Activated naive CD8-positive, alpha-beta T cell treated with anti-CD3 and anti-CD28 coated beads, Interleukin-2, amount 10 ng/mL, durations not matched to agents 7 days and 5 days (primary cell): ENCODE measurements at regions not wholly inside any gene's neighbourhood (a gene's known extent, or its start where the extent isn't known, plus 50 kb on each side); places are given as distances from the start of the nearest gene placed in this dataset.
"Not testable (repeated sequence)": the region's sequence is repeated elsewhere in the genome, so short reads cannot be mapped to it uniquely, and the experiment has no call there.

Experiments used
- ATAC-seq: fragments of 150-1000 bp; cut with Tn5 transposase; one replicate; pipeline ENCODE4 v1.10.0; 2021; ENCODE audit warnings: low read depth, moderate library complexity
- POLR2A ChIA-PET: fragments of 350-600 bp; sonication (Branson Sonifier 250); formaldehyde crosslinking; loops from one replicate; lab custom pipeline; 2021; ENCODE audit warnings: antibody characterized with exemption; lab: Charles Lee
- DNase-seq: peaks from one replicate; pipeline ENCODE4 v3.0.0; 2021
- H3K27ac Mint-ChIP-seq: one replicate; pipeline ENCODE4 v1.8.0; 2022; ENCODE audit warnings: mild to moderate bottlenecking, mixed read lengths
- H3K27me3 Mint-ChIP-seq: one replicate; pipeline ENCODE4 v1.8.0; 2022; ENCODE audit warnings: mild to moderate bottlenecking, moderate library complexity, mixed read lengths
- H3K36me3 Mint-ChIP-seq: one replicate; pipeline ENCODE4 v1.8.0; 2021; ENCODE audit warnings: mild to moderate bottlenecking, mixed read lengths
- H3K4me1 Mint-ChIP-seq: one replicate; pipeline ENCODE4 v1.8.0; 2021; ENCODE audit warnings: mixed read lengths
- H3K4me3 Mint-ChIP-seq: one replicate; pipeline ENCODE4 v1.8.0; 2022; ENCODE audit warnings: mild to moderate bottlenecking, moderate library complexity, mixed read lengths
- H3K9me3 Mint-ChIP-seq: one replicate; pipeline ENCODE4 v1.8.0; 2021; ENCODE audit warnings: mixed read lengths

- POLR2A ChIA-PET, result no interaction called here
- H3K4me1 Mint-ChIP-seq, result no peaks in the 10 kb centered on the region
- no peak overlapping the region for H3K27ac Mint-ChIP-seq
- no peak overlapping the region for H3K4me3 Mint-ChIP-seq
- no peaks in the 10 kb centered on the region for H3K9me3 Mint-ChIP-seq
- no peak for DNase-seq
- ATAC-seq, result no peak
- no peaks in the 10 kb centered on the region for H3K36me3 Mint-ChIP-seq
- no peaks in the 10 kb centered on the region for H3K27me3 Mint-ChIP-seq
These were observed 1003.7 kb downstream of the EPHA7 start for GRCh38 chr6:92415656-92416055.

GRCh38 chr6:92408350-92408749, 1011.0 kb downstream of the EPHA7 start:
- Mint-ChIP-seq H3K27me3 (no peaks in the 10 kb centered on the region), H3K36me3 (no peaks in the 10 kb centered on the region), H3K4me1 (no peaks in the 10 kb centered on the region), H3K4me3 (no peak overlapping the region), H3K27ac (no peak overlapping the region), H3K9me3 (no peaks in the 10 kb centered on the region)
- ATAC-seq (no peak), DNase-seq (no peak)
- POLR2A ChIA-PET, result no interaction called here

- DNase-seq (no peak), ATAC-seq (no peak)
- Mint-ChIP-seq H3K9me3 (no peaks in the 10 kb centered on the region), H3K4me1 (no peaks in the 10 kb centered on the region), H3K36me3 (no peaks in the 10 kb centered on the region), H3K4me3 (no peak overlapping the region), H3K27me3 (no peaks in the 10 kb centered on the region), H3K27ac (no peak overlapping the region)
- POLR2A ChIA-PET, result no interaction called here
These were observed 1015.1 kb downstream of the EPHA7 start for GRCh38 chr6:92404281-92404680.

GRCh38 chr6:92399911-92400310, 1019.4 kb downstream of the EPHA7 start:
- Mint-ChIP-seq H3K4me3 (no peak overlapping the region), H3K36me3 (no peaks in the 10 kb centered on the region), H3K4me1 (no peaks in the 10 kb centered on the region), H3K27ac (no peak overlapping the region), H3K27me3 (no peaks in the 10 kb centered on the region), H3K9me3 (no peaks in the 10 kb centered on the region)
- no peak for DNase-seq
- POLR2A ChIA-PET, result no interaction called here
- no peak for ATAC-seq

- ATAC-seq, DNase-seq, H3K27ac Mint-ChIP-seq, H3K36me3 Mint-ChIP-seq, H3K27me3 Mint-ChIP-seq, H3K9me3 Mint-ChIP-seq, POLR2A ChIA-PET, H3K4me1 Mint-ChIP-seq, H3K4me3 Mint-ChIP-seq: not testable (repeated sequence)
These were observed 1030.7 kb downstream of the EPHA7 start for GRCh38 chr6:92388706-92389105.

- ATAC-seq (no peak), DNase-seq (no peak)
- no peak overlapping the region for H3K27ac Mint-ChIP-seq
- H3K27me3 Mint-ChIP-seq, result no peaks in the 10 kb centered on the region
- no peaks in the 10 kb centered on the region for H3K9me3 Mint-ChIP-seq
- POLR2A ChIA-PET, result no interaction called here
- H3K4me1 Mint-ChIP-seq, result no peaks in the 10 kb centered on the region
- no peaks in the 10 kb centered on the region for H3K36me3 Mint-ChIP-seq
- no peak overlapping the region for H3K4me3 Mint-ChIP-seq
These were observed 1038.4 kb downstream of the EPHA7 start for GRCh38 chr6:92380803-92381601.

GRCh38 chr6:92377137-92377536, 1042.2 kb downstream of the EPHA7 start:
- Mint-ChIP-seq H3K9me3 (no peaks in the 10 kb centered on the region), H3K27me3 (no peaks in the 10 kb centered on the region), H3K36me3 (no peaks in the 10 kb centered on the region), H3K27ac (no peak overlapping the region), H3K4me3 (no peak overlapping the region), H3K4me1 (no peaks in the 10 kb centered on the region)
- POLR2A ChIA-PET, result no interaction called here
- no peak for ATAC-seq
- no peak for DNase-seq

GRCh38 chr6:92376691-92377090, 1042.7 kb downstream of the EPHA7 start:
- no peaks in the 10 kb centered on the region for H3K27me3 Mint-ChIP-seq
- no peak overlapping the region for H3K27ac Mint-ChIP-seq
- no peaks in the 10 kb centered on the region for H3K36me3 Mint-ChIP-seq
- POLR2A ChIA-PET, result no interaction called here
- H3K4me1 Mint-ChIP-seq, result no peaks in the 10 kb centered on the region
- DNase-seq, result no peak
- H3K9me3 Mint-ChIP-seq, result no peaks in the 10 kb centered on the region
- ATAC-seq, result no peak
- no peak overlapping the region for H3K4me3 Mint-ChIP-seq

GRCh38 chr6:92371211-92372208, 1047.8 kb downstream of the EPHA7 start:
- POLR2A ChIA-PET, result no interaction called here
- no peaks in the 10 kb centered on the region for H3K9me3 Mint-ChIP-seq
- no peaks in the 10 kb centered on the region for H3K4me1 Mint-ChIP-seq
- no peaks in the 10 kb centered on the region for H3K36me3 Mint-ChIP-seq
- DNase-seq, result no peak
- no peak overlapping the region for H3K4me3 Mint-ChIP-seq
- ATAC-seq, result no peak
- no peaks in the 10 kb centered on the region for H3K27me3 Mint-ChIP-seq
- no peak overlapping the region for H3K27ac Mint-ChIP-seq

- Mint-ChIP-seq H3K4me3 (no peak overlapping the region), H3K9me3 (no peaks in the 10 kb centered on the region), H3K27ac (no peak overlapping the region), H3K27me3 (no peaks in the 10 kb centered on the region), H3K36me3 (no peaks in the 10 kb centered on the region), H3K4me1 (no peaks in the 10 kb centered on the region)
- POLR2A ChIA-PET, result no interaction called here
- ATAC-seq, result no peak
- DNase-seq, result no peak
These were observed 1050.0 kb downstream of the EPHA7 start for GRCh38 chr6:92369309-92369708.

GRCh38 chr6:92364948-92365541, 1054.3 kb downstream of the EPHA7 start:
- no peak for ATAC-seq
- Mint-ChIP-seq H3K4me3 (no peak overlapping the region), H3K9me3 (peaks cover 2% of the 10 kb centered on the region), H3K36me3 (no peaks in the 10 kb centered on the region), H3K4me1 (no peaks in the 10 kb centered on the region), H3K27ac (no peak overlapping the region), H3K27me3 (no peaks in the 10 kb centered on the region)
- no peak for DNase-seq
- POLR2A ChIA-PET, result no interaction called here

- Mint-ChIP-seq H3K9me3 (peaks cover 2% of the 10 kb centered on the region), H3K36me3 (no peaks in the 10 kb centered on the region), H3K27me3 (no peaks in the 10 kb centered on the region), H3K27ac (no peak overlapping the region), H3K4me1 (no peaks in the 10 kb centered on the region), H3K4me3 (no peak overlapping the region)
- POLR2A ChIA-PET, result no interaction called here
- DNase-seq (no peak), ATAC-seq (no peak)
These were observed 1056.2 kb downstream of the EPHA7 start for GRCh38 chr6:92363111-92363510.

- H3K9me3 Mint-ChIP-seq, result peaks cover 2% of the 10 kb centered on the region
- POLR2A ChIA-PET, result no interaction called here
- H3K4me1 Mint-ChIP-seq, result no peaks in the 10 kb centered on the region
- no peaks in the 10 kb centered on the region for H3K27me3 Mint-ChIP-seq
- DNase-seq (no peak), ATAC-seq (no peak)
- no peaks in the 10 kb centered on the region for H3K36me3 Mint-ChIP-seq
- no peak overlapping the region for H3K27ac Mint-ChIP-seq
- no peak overlapping the region for H3K4me3 Mint-ChIP-seq
These were observed 1057.0 kb downstream of the EPHA7 start for GRCh38 chr6:92362404-92362803.
